Body of pancreas (tissue), 4 donors: ENCODE measurements at regions not wholly inside any gene's neighbourhood (a gene's known extent, or its start where the extent isn't known, plus 50 kb on each side); places are given as distances from the start of the nearest gene placed in this dataset.
"Not testable (repeated sequence)": the region's sequence is repeated elsewhere in the genome, so short reads cannot be mapped to it uniquely, and the experiment has no call there.

Experiments
- ATAC-seq: fragments of 150-250 bp; one replicate; pipeline ENCODE4 v1.9.1; 2016
- DNase-seq, 4 donors: peaks; one replicate each; pipeline ENCODE4 v3.0.0-alpha.2; 2019
- H3K27ac ChIP-seq, 4 donors: fragments of 200-600 bp; sonication (generic); 1 replicate in 3 of 4; 2 replicates in 1 of 4; pipeline versions ENCODE4 v1.5.1 to v1.6.1; 2016 to 2019; ENCODE audit warnings: mild to moderate bottlenecking in 1 of 4, mixed read lengths in 1 of 4, moderate library complexity in 1 of 4
- H3K27me3 ChIP-seq, 2 donors: fragments of 200-600 bp; sonication (generic); one replicate each; pipeline ENCODE4 v1.6.0; 2016; ENCODE audit warnings: mild to moderate bottlenecking in 1 of 2
- H3K36me3 ChIP-seq, 2 donors: fragments of 200-600 bp; sonication (generic); replicated peaks in 1 of 2; 2 replicates each; pipeline ENCODE4 v1.5.1; 2016; ENCODE audit warnings: low read depth in 2 of 2; ENCODE audit not compliant: insufficient read depth in 1 of 2
- H3K4me1 ChIP-seq: fragments of 200-600 bp; sonication (generic); one replicate; pipeline ENCODE4 v1.6.0; 2016
- H3K4me3 ChIP-seq, 2 donors: fragments of 200-600 bp; sonication (generic); 1 replicate in 1 of 2; 2 replicates in 1 of 2; pipeline ENCODE4 v1.5.1; 2016 to 2019
- H3K9me3 ChIP-seq, 3 donors: fragments of 200-600 bp; sonication (generic); 1 replicate in 2 of 3; 2 replicates in 1 of 3; pipeline ENCODE4 v1.5.1; 2016
- CTCF ChIP-seq, 7 experiments: fragments of 450-650 bp in 4 of 7; fragments of 200-600 bp in 3 of 7; sonication (generic) in 3 of 7; IDR thresholded peaks; one replicate each; pipeline ENCODE4 v1.5.1; 2016 to 2019; ENCODE audit warnings: antibody characterized with exemption in 7 of 7
- POLR2A ChIP-seq, 3 donors: fragments of 450-650 bp; IDR thresholded peaks; one replicate each; pipeline ENCODE4 v1.6.1; 2016; ENCODE audit warnings: antibody characterized with exemption in 3 of 3, mild to moderate bottlenecking in 2 of 3
- WGBS, 2 donors: methylation state at CpG; one replicate each; pipeline ENCODE4 v1.1.5; 2017; 5-methylcytosine and 5-hydroxymethylcytosine counted together
- intact Hi-C: fragments of 100-400 bp; cut with DNase I; formaldehyde crosslinking; loops from one replicate; pipeline ENCODE4 v1.15.1; 2023

DNA sequence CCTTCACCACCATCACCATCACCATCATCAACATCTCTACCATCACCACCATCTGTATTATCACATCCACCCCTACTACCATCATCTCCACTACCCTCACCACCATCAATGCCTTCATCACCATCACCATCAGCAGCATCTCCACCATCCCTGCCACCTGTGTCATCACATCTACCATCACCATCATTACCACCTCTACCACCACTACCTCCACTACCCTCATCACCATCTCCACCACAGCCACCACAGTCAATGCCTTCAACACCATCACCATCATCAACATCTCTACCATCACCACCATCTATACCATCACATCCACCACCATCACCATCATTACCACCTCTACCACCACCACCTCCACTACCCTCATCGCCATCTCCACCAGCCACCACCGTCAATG, 196.7 kb downstream of the SHQ1 start:
- H3K9me3 ChIP-seq: no peaks in the 10 kb centered on the region
- no peak for DNase-seq
- peaks cover 10% of the 10 kb centered on the region for H3K4me1 ChIP-seq
- WGBS, 2 donors: 94 to 97% methylated on average over 2 of the region's 2 CpGs
- no peak for ATAC-seq
- H3K27ac ChIP-seq: no peak overlapping the region
- H3K36me3 ChIP-seq: no peaks in the 10 kb centered on the region
- TF ChIP-seq CTCF (IDR thresholded peaks at IDR 0.05) (no peak), POLR2A (IDR thresholded peaks at IDR 0.05) (no peak)
- intact Hi-C loops: no loop called here
- H3K4me3 ChIP-seq: no peak overlapping the region
- no peaks in the 10 kb centered on the region for H3K27me3 ChIP-seq

GRCh38 chr3:72646263-72646662, 202.0 kb downstream of the SHQ1 start:
- H3K9me3 ChIP-seq: no peaks in the 10 kb centered on the region
- DNase-seq: no peak
- no peaks in the 10 kb centered on the region for H3K4me1 ChIP-seq
- H3K27me3 ChIP-seq: no peaks in the 10 kb centered on the region
- intact Hi-C loops: no loop called here
- H3K4me3 ChIP-seq: no peak overlapping the region
- TF ChIP-seq POLR2A (IDR thresholded peaks at IDR 0.05): no peak
- TF ChIP-seq CTCF (IDR thresholded peaks at IDR 0.05): no peak
- ATAC-seq: no peak
- 36 to 44% methylated on average over 2 of the region's 2 CpGs for WGBS, 2 donors
- H3K27ac ChIP-seq: no peak overlapping the region
- H3K36me3 ChIP-seq: no peaks in the 10 kb centered on the region

DNA sequence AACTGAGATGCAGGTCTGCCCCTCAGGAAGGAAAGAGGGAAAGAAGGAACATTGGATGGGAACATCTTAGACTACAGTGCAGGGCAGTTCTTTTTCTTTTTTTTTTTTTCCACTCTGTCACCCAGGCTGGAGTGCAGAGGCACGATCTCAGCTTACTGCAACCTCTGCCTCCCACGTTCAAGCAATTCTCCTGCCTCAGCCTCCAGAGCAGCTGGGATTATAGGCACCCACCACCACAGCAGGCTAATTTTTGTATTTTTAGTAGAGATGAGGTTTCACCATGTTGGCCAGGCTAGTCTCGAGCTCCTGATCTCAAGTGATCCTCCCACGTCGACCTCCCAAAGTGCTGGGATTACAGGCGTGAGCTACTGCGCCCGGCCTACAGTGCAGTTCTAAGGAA, 204.6 kb downstream of the SHQ1 start:
- not testable (repeated sequence) for H3K36me3 ChIP-seq, H3K9me3 ChIP-seq
- WGBS, 2 donors: 94 to 97% methylated on average over 7 to 8 of the region's 8 CpGs

GRCh38 chr3:72641684-72642083, 206.6 kb downstream of the SHQ1 start:
- H3K27me3 ChIP-seq: no peaks in the 10 kb centered on the region
- H3K4me3 ChIP-seq: no peak overlapping the region
- 94 to 95% methylated on average over 2 of the region's 2 CpGs for WGBS, 2 donors
- no peak for ATAC-seq
- intact Hi-C loops: no loop called here
- H3K27ac ChIP-seq: no peak overlapping the region
- H3K36me3 ChIP-seq: no peaks in the 10 kb centered on the region
- TF ChIP-seq CTCF (IDR thresholded peaks at IDR 0.05): no peak
- no peak for TF ChIP-seq POLR2A (IDR thresholded peaks at IDR 0.05)
- DNase-seq: no peak
- no peaks in the 10 kb centered on the region for H3K4me1 ChIP-seq
- no peaks in the 10 kb centered on the region for H3K9me3 ChIP-seq

More for the DNA sequence above, 204.6 kb downstream of the SHQ1 start:
- H3K4me3 ChIP-seq, ATAC-seq, H3K4me1 ChIP-seq, H3K27ac ChIP-seq, H3K27me3 ChIP-seq, DNase-seq, intact Hi-C loops: not testable (repeated sequence)

DNA sequence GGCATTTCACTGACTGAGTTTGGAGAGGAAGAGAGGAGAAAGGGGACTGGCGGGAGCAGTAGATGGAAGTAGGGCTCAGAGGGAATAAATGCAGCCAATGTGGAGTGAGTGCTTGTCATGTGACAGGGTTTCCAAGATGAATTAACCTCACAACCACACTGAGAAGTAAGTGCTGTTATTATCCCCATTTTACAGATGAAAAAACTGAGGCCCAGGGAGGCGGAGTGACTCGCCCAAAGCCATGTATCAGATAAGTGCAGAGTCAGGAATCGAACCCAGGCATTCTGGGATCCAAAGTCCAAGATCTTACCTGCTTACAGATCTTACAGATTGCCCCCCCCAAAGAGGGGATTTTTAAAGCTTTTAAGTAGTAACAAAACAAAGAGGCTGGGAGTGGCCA, 207.2 kb downstream of the SHQ1 start:
- Histone ChIP-seq H3K27me3 (no peaks in the 10 kb centered on the region), H3K27ac (no peak overlapping the region), H3K9me3 (no peaks in the 10 kb centered on the region), H3K36me3 (no peaks in the 10 kb centered on the region), H3K4me1 (no peaks in the 10 kb centered on the region), H3K4me3 (no peak overlapping the region)
- 77 to 81% methylated on average over 4 of the region's 4 CpGs for WGBS, 2 donors
- ATAC-seq (no peak), DNase-seq (no peak)
- intact Hi-C loops: no loop called here
- TF ChIP-seq CTCF (IDR thresholded peaks at IDR 0.05): no peak
- TF ChIP-seq POLR2A (IDR thresholded peaks at IDR 0.05): no peak
